OCI-LY1 (cell line): ENCODE measurements at regions not wholly inside any gene's neighbourhood (a gene's known extent, or its start where the extent isn't known, plus 50 kb on each side); places are given as distances from the start of the nearest gene placed in this dataset.
"Not testable (repeated sequence)": the region's sequence is repeated elsewhere in the genome, so short reads cannot be mapped to it uniquely, and the experiment has no call there.

ENCODE experiments used
- H2AFZ ChIP-seq: fragments of 200-600 bp; sonication (generic), shearing (Covaris generic); 2 replicates; pipeline ENCODE4 v1.6.0; 2014; ENCODE audit warnings: antibody characterized with exemption, mild to moderate bottlenecking, low read length
- H3F3A ChIP-seq: fragments of 200-600 bp; sonication (generic), shearing (Covaris generic); 2 replicates; pipeline ENCODE4 v1.6.0; 2014; ENCODE audit warnings: mild to moderate bottlenecking, antibody characterized with exemption, low read length, moderate library complexity; ENCODE audit not compliant: insufficient read depth
- H3K27ac ChIP-seq: fragments of 200-600 bp; sonication (generic); 2 replicates; pipeline ENCODE4 v1.5.1; 2014; ENCODE audit warnings: low read length, mixed run types, mild to moderate bottlenecking, low read depth; ENCODE audit not compliant: poor library complexity, severe bottlenecking
- H3K27me3 ChIP-seq: fragments of 200-600 bp; sonication (generic); 2 replicates; pipeline ENCODE4 v1.6.0; 2014; ENCODE audit warnings: antibody characterized with exemption, mild to moderate bottlenecking, low read length, moderate library complexity; ENCODE audit not compliant: insufficient read depth
- H3K36me3 ChIP-seq: fragments of 200-600 bp; sonication (generic); 2 replicates; pipeline ENCODE4 v1.6.1; 2014; ENCODE audit warnings: mild to moderate bottlenecking, antibody characterized with exemption, low read length, moderate library complexity, mixed read lengths; ENCODE audit not compliant: insufficient read depth
- H3K4me1 ChIP-seq: fragments of 200-600 bp; sonication (generic); 2 replicates; pipeline ENCODE4 v1.5.1; 2014; ENCODE audit warnings: mild to moderate bottlenecking, low read length, moderate library complexity; ENCODE audit not compliant: insufficient read depth, severe bottlenecking
- H3K4me2 ChIP-seq: fragments of 200-600 bp; sonication (generic), shearing (Covaris generic); 2 replicates; pipeline ENCODE4 v1.6.1; 2014; ENCODE audit warnings: low read length
- H3K4me3 ChIP-seq: fragments of 200-600 bp; sonication (generic); 2 replicates; pipeline ENCODE4 v1.5.1; 2014; ENCODE audit warnings: low read length, low read depth, mild to moderate bottlenecking, mixed read lengths; ENCODE audit not compliant: poor library complexity, severe bottlenecking
- H3K79me2 ChIP-seq: fragments of 200-600 bp; shearing (Covaris generic); 2 replicates; pipeline ENCODE4 v1.6.1; 2016; ENCODE audit warnings: mixed run types, low read length, mixed read lengths; ENCODE audit not compliant: insufficient read depth
- H3K9ac ChIP-seq: fragments of 200-600 bp; sonication (generic), shearing (Covaris generic); 2 replicates; pipeline ENCODE4 v1.6.1; 2014; ENCODE audit warnings: mild to moderate bottlenecking, low read length, mixed read lengths
- H3K9me2 ChIP-seq: fragments of 200-600 bp; sonication (generic), shearing (Covaris generic); 2 replicates; pipeline ENCODE4 v1.6.1; 2014; ENCODE audit warnings: low read depth, mild to moderate bottlenecking, low read length, mixed read lengths
- H3K9me3 ChIP-seq: fragments of 200-600 bp; shearing (Covaris generic); 2 replicates; pipeline ENCODE4 v1.6.1; 2014; ENCODE audit warnings: low read length, mixed read lengths
- H4K20me1 ChIP-seq: fragments of 200-600 bp; sonication (generic), shearing (Covaris generic); 2 replicates; pipeline ENCODE4 v1.6.0; 2016; ENCODE audit warnings: mild to moderate bottlenecking, low read length; ENCODE audit not compliant: insufficient read depth
- CTCF ChIP-seq: fragments of 200-600 bp; sonication (generic), shearing (Covaris generic); IDR thresholded peaks from 2 replicates; pipeline ENCODE4 v1.5.1; 2017; ENCODE audit warnings: mild to moderate bottlenecking, antibody characterized with exemption, low read length, moderate library complexity, mixed read lengths
- EZH2 ChIP-seq: fragments of 200-600 bp; sonication (generic), shearing (Covaris generic); IDR thresholded peaks from 2 replicates; pipeline ENCODE4 v1.8.0; 2017; ENCODE audit warnings: borderline replicate concordance, mixed run types, mild to moderate bottlenecking, antibody characterized with exemption, low read length, moderate library complexity, mixed read lengths

GRCh38 chr2:188693771-188694170, 280.4 kb upstream of the COL3A1 start:
- Histone ChIP-seq H3K27ac (no peak overlapping the region), H3K9ac (no peak overlapping the region), H3K9me2 (no peaks in the 10 kb centered on the region), H3K4me3 (no peak overlapping the region), H3F3A (no peaks in the 10 kb centered on the region), H3K9me3 (no peaks in the 10 kb centered on the region), H3K4me2 (no peak overlapping the region), H2AFZ (no peak overlapping the region), H4K20me1 (no peaks in the 10 kb centered on the region), H3K79me2 (no peaks in the 10 kb centered on the region), H3K27me3 (no peaks in the 10 kb centered on the region), H3K4me1 (no peaks in the 10 kb centered on the region), H3K36me3 (no peaks in the 10 kb centered on the region)
- no peak for TF ChIP-seq CTCF
- no peak for TF ChIP-seq EZH2

GRCh38 chr2:188695953-188696352, 278.2 kb upstream of the COL3A1 start:
- H3K9me3 ChIP-seq = no peaks in the 10 kb centered on the region
- no peak overlapping the region for H3K4me2 ChIP-seq
- no peak overlapping the region for H2AFZ ChIP-seq
- H3K27ac ChIP-seq = no peak overlapping the region
- no peaks in the 10 kb centered on the region for H3K4me1 ChIP-seq
- H3F3A ChIP-seq = no peaks in the 10 kb centered on the region
- H3K4me3 ChIP-seq = no peak overlapping the region
- TF ChIP-seq EZH2 = no peak
- TF ChIP-seq CTCF = no peak
- H3K9me2 ChIP-seq = no peaks in the 10 kb centered on the region
- H3K27me3 ChIP-seq = no peaks in the 10 kb centered on the region
- no peak overlapping the region for H3K9ac ChIP-seq
- no peaks in the 10 kb centered on the region for H4K20me1 ChIP-seq
- H3K36me3 ChIP-seq = no peaks in the 10 kb centered on the region
- no peaks in the 10 kb centered on the region for H3K79me2 ChIP-seq

- not testable (repeated sequence) for H3K27me3 ChIP-seq, H3F3A ChIP-seq, H3K9me2 ChIP-seq, H3K9me3 ChIP-seq, H3K4me2 ChIP-seq, H3K36me3 ChIP-seq, H3K4me3 ChIP-seq, H2AFZ ChIP-seq, H4K20me1 ChIP-seq, H3K27ac ChIP-seq, H3K9ac ChIP-seq, H3K4me1 ChIP-seq, H3K79me2 ChIP-seq
These were observed 276.0 kb upstream of the COL3A1 start for GRCh38 chr2:188698151-188698550.

GRCh38 chr2:188701836-188702235, 272.3 kb upstream of the COL3A1 start:
- H3K4me2 ChIP-seq = no peak overlapping the region
- H3K9ac ChIP-seq = no peak overlapping the region
- TF ChIP-seq CTCF (no peak), EZH2 (no peak)
- H3K9me2 ChIP-seq = no peaks in the 10 kb centered on the region
- no peak overlapping the region for H2AFZ ChIP-seq
- H3K27me3 ChIP-seq = no peaks in the 10 kb centered on the region
- H3F3A ChIP-seq = no peaks in the 10 kb centered on the region
- H3K79me2 ChIP-seq = no peaks in the 10 kb centered on the region
- H3K36me3 ChIP-seq = no peaks in the 10 kb centered on the region
- H3K27ac ChIP-seq = no peak overlapping the region
- no peaks in the 10 kb centered on the region for H4K20me1 ChIP-seq
- no peak overlapping the region for H3K4me3 ChIP-seq
- no peaks in the 10 kb centered on the region for H3K4me1 ChIP-seq
- H3K9me3 ChIP-seq = no peaks in the 10 kb centered on the region
